ENCODE measurements at regions not wholly inside any gene's neighbourhood (a gene's known extent, or its start where the extent isn't known, plus 50 kb on each side); places are given as distances from the start of the nearest gene placed in this dataset.

GRCh38 chr3:28808068-28808467, 459.4 kb upstream of the AZI2 start:
- TF ChIP-seq CHD4 (IDR thresholded peaks at IDR 0.05) (no peak), CBX5 (IDR thresholded peaks at IDR 0.05; ENCODE audit: low read depth) (no peak), MXI1 (IDR thresholded peaks at IDR 0.05; ENCODE audit: low read depth, low read length) (no peak), BRCA1 (IDR thresholded peaks at IDR 0.05; ENCODE audit: low read depth, low read length) (no peak), EZH2 (IDR thresholded peaks at IDR 0.05; ENCODE audit: borderline replicate concordance, control insufficient read depth, low read depth, low read length) (no peak)
- TF ChIP-seq, protein P1, sequence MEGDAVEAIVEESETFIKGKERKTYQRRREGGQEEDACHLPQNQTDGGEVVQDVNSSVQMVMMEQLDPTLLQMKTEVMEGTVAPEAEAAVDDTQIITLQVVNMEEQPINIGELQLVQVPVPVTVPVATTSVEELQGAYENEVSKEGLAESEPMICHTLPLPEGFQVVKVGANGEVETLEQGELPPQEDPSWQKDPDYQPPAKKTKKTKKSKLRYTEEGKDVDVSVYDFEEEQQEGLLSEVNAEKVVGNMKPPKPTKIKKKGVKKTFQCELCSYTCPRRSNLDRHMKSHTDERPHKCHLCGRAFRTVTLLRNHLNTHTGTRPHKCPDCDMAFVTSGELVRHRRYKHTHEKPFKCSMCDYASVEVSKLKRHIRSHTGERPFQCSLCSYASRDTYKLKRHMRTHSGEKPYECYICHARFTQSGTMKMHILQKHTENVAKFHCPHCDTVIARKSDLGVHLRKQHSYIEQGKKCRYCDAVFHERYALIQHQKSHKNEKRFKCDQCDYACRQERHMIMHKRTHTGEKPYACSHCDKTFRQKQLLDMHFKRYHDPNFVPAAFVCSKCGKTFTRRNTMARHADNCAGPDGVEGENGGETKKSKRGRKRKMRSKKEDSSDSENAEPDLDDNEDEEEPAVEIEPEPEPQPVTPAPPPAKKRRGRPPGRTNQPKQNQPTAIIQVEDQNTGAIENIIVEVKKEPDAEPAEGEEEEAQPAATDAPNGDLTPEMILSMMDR (IDR thresholded peaks at IDR 0.05 in 2 of 3, conservative IDR thresholded peaks at IDR 0.05 in 1 of 3; ENCODE audit: control insufficient read depth in 2 of 3, extremely low read depth in 1 of 3, insufficient read depth in 1 of 3, low read depth in 3 of 3, low read length in 3 of 3), result no peak

Measured in GM12878 (cell line).